ENCODE measurements at regions not wholly inside any gene's neighbourhood (a gene's known extent, or its start where the extent isn't known, plus 50 kb on each side); places are given as distances from the start of the nearest gene placed in this dataset.
"Not testable (repeated sequence)": the region's sequence is repeated elsewhere in the genome, so short reads cannot be mapped to it uniquely, and the experiment has no call there.

DNA sequence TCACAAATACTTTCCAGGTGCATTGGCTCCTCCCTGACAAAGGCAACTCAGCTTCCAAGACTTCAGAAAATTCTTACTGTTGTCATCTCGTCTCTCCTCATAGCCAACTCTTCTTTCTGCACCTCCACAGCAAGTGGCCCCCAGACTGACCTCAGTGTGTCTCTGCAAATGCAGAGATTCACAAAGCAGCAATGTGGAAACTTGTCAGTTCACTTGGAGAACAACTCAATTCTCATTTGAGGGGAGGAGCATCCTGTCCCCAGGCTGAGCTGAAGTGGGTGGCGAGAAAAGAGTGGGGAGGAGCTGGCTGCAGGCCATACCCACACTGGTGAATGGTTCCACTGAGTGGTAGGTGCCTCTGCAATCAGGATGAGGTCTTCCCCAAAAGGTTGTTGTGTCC lies 248.7 kb upstream of the IL12A start:
- DNase-seq (ENCODE audit: low read depth) = no peak
- no peak overlapping the region for H3K4me3 ChIP-seq (ENCODE audit: low read length)
- TF ChIP-seq, protein P1, sequence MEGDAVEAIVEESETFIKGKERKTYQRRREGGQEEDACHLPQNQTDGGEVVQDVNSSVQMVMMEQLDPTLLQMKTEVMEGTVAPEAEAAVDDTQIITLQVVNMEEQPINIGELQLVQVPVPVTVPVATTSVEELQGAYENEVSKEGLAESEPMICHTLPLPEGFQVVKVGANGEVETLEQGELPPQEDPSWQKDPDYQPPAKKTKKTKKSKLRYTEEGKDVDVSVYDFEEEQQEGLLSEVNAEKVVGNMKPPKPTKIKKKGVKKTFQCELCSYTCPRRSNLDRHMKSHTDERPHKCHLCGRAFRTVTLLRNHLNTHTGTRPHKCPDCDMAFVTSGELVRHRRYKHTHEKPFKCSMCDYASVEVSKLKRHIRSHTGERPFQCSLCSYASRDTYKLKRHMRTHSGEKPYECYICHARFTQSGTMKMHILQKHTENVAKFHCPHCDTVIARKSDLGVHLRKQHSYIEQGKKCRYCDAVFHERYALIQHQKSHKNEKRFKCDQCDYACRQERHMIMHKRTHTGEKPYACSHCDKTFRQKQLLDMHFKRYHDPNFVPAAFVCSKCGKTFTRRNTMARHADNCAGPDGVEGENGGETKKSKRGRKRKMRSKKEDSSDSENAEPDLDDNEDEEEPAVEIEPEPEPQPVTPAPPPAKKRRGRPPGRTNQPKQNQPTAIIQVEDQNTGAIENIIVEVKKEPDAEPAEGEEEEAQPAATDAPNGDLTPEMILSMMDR (conservative IDR thresholded peaks at IDR 0.05; ENCODE audit: low read depth, low read length) = no peak

DNA sequence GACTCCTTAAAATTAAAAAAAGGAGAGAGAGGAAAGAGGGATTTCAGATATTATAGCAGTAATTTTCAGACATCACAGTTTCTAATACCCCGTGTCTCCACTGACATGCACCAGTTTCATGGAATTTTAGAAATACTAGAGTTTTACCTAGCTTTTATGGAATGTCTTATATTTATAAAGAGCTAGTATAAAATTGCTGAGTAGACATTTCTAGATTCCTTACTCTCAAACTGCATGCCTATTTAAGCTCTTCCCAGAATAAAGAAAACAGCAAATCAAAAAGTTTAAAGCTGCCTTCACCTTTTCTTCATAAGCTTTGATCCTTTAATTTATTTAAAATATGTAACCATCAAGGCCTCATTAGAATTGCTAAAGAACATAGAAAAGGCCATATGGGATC lies 247.4 kb upstream of the IL12A start:
- no peak overlapping the region for H3K4me3 ChIP-seq (ENCODE audit: low read length)
- no peak for DNase-seq (ENCODE audit: low read depth)
- TF ChIP-seq, protein P1 (conservative IDR thresholded peaks at IDR 0.05; ENCODE audit: low read depth, low read length) = no peak

DNA sequence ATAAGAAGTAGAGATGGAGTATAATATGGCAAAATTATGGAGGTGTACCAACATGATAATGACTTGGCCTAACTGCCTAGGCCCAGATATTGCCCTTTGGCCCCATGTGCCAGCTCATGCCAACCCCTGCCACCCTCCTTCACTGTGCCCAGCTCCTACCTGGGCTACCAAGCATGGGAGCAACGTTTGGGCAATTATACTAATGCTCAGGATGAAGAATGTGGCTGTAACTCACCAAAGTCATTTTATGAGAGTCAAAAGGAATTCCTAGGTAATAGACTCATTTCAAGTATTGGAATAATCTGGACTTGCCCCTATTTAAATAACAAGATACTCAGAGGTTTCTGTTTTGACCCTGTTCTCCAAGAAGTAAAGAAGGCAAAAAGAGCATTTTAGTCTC lies 240.2 kb upstream of the IL12A start:
- H3K4me3 ChIP-seq (ENCODE audit: low read length) = no peak overlapping the region
- no peak for DNase-seq (ENCODE audit: low read depth)
- TF ChIP-seq, protein P1 (conservative IDR thresholded peaks at IDR 0.05; ENCODE audit: low read depth, low read length) = no peak

DNA sequence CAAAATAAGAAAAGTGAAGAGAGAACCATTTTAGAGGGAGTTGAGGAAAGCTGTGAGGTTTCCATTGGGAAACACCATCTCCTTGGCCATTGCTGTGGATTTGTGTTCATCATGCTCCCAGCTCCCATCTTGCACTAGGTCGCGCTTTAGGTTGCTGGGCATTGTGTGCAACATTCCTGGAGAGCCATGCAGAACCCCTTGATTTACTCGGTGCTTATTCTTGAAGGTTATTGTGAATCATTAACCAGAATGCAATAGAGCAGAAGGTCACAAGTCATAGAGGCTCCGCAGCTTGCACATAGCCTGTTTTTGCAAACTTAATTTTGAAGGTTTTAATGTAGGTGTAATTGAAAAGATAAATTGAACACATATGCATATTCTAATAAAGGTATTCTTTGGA lies 239.2 kb upstream of the IL12A start:
- TF ChIP-seq, protein P1 (conservative IDR thresholded peaks at IDR 0.05; ENCODE audit: low read depth, low read length) = no peak
- no peak for DNase-seq (ENCODE audit: low read depth)

DNA sequence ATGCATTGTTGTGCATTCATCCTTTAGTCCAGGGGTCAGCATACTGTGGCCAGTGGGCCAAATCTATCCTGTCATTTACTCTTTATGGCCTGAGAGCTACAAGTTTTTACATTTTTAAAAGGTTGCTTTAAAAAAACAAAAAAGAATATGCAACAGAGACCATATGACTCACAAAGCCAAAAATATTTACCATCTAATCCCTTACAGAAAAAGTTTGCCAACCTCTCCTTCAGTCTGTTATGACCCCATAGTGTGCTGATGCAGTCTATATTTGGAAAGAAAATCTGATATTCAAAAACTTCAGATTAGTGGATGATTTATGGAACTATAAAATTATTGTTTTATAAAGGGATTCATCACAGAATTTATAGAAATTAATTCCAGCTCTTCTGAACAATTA lies 237.5 kb upstream of the IL12A start:
- TF ChIP-seq, protein P1 (conservative IDR thresholded peaks at IDR 0.05; ENCODE audit: low read depth, low read length) = no peak
- no peak overlapping the region for H3K4me3 ChIP-seq (ENCODE audit: low read length)
- no peak for DNase-seq (ENCODE audit: low read depth)

More for the DNA sequence above, 239.2 kb upstream of the IL12A start:
- H3K4me3 ChIP-seq (ENCODE audit: low read length) = no peak overlapping the region

DNA sequence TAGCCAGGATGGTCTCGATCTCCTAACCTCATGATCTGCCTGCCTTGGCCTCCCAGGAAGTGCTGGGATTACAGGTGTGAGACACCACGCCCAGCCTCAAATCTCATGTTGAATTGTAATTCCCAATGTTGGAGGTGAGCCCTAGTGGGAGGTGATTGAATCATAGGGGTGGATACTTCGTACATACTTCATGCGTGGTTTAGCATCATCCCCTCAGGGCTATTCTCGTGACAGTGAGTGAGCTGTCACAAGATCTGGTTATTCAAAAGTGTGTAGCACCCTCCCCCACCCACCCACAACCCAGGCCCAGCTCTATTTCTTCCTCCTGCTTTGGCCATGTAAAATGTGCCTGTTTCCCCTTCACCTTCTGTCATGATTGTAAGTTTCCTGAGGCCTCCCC lies 236.9 kb upstream of the IL12A start:
- DNase-seq (ENCODE audit: low read depth) = no peak
- H3K4me3 ChIP-seq (ENCODE audit: low read length) = no peak overlapping the region
- TF ChIP-seq, protein P1 (conservative IDR thresholded peaks at IDR 0.05; ENCODE audit: low read depth, low read length) = no peak

DNA sequence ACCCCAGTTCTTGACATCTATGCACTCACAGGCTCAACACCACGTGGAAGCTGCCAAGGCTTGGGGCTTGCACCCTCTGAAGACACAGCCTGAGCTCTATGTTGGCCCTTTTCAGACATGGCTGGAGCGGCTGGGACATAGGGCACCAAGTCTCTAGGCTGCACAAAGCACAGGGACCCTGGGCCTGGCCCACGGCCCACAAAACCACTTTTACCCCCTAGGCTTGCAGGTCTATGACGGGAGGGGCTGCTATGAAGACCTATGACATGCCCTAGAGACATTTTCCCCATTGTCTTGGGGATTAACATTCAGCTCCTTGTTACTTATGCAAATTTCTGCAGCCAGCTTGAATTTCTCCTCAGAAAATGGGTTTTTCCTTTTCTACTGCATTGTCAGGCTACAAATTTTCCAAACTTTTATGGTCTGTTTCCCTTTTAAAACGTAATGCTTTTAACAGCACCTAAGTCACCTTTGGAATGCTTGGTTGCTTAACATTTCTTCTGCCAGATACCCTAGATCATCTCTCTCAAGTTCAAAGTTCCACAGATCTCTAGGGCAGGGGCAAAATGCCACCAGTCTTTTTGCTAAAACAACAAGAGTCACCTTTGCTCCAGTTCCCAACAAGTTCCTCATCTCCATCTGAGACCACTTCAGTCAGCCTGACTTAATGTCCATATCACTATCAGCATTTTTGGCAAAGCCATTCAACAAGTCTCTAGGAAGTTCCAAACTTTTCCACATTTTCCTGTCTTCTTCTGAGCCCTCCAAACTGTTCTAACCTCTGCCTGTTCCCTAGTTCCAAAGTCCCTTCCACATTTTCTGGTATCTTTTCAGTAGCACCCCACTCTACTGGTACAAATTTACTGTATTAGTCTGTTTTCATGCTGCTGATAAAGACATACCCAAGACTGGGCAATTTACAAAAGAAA lies 232.1 kb upstream of the IL12A start:
- H3K4me3 ChIP-seq (ENCODE audit: low read length); DNase-seq (ENCODE audit: low read depth): not testable (repeated sequence)
